K562 (cell line): ENCODE measurements at regions not wholly inside any gene's neighbourhood (a gene's known extent, or its start where the extent isn't known, plus 50 kb on each side); places are given as distances from the start of the nearest gene placed in this dataset.

ENCODE experiments used
- ATAC-seq: fragments of 200-7000 bp; cut with Tn5 transposase; 3 replicates; pipeline ENCODE4 v1.9.1; 2020; ENCODE audit warnings: moderate library complexity
- BruUV-seq: library from RNA; stranded (reverse); fragments of 400-500 nt; replicated peaks from 2 replicates; lab custom pipeline; 2021; lab: Mats Ljungman, UMichigan
- CTCF ChIA-PET: fragments of 300-600 bp; formaldehyde crosslinking; extraction: SDS; loops from one replicate; lab custom pipeline; 2021; ENCODE audit warnings: low intra/inter-chr PET ratio; lab: Yijun Ruan, JAX
- POLR2A ChIA-PET: fragments of 300-600, 350-650 bp; sonication (Branson Sonifier 250); formaldehyde crosslinking; extraction: SDS; loops from one replicate; lab custom pipeline; 2021; ENCODE audit warnings: antibody characterized with exemption, inconsistent platforms; lab: Yijun Ruan, JAX
- DNase-seq, 4 experiments: peaks; one replicate each; pipeline versions ENCODE4 v3.0.0 to v3.0.0-alpha.2; 2011 to 2018; ENCODE audit warnings: low spot score in 3 of 4, mixed read lengths in 3 of 4; ENCODE audit errors: extremely low read depth in 1 of 4
- FAIRE-seq: peaks from 2 replicates; lab custom pipeline; 2011; peaks lifted over from hg19 to GRCh38; lab: Jason Lieb, UNC
- H2AFZ ChIP-seq: 2 replicates; pipeline ENCODE4 v1.6.0; 2011; ENCODE audit warnings: low read depth, low read length, control low read depth, inconsistent platforms
- H3K27ac ChIP-seq: fragments of 200-600 bp; 3 replicates; pipeline ENCODE4 v1.8.0; 2011; ENCODE audit warnings: low read depth, mild to moderate bottlenecking, control low read depth, inconsistent platforms, low read length, moderate library complexity, mixed read lengths; ENCODE audit errors: extremely low read depth
- H3K27me3 ChIP-seq, 2 experiments: fragments of 300-600 bp in 1 of 2; 2 replicates in 1 of 2; 3 replicates in 1 of 2; pipeline versions ENCODE4 v1.6.0 to v1.8.0; 2011; ENCODE audit warnings: inconsistent platforms in 2 of 2, low read length in 2 of 2, mild to moderate bottlenecking in 1 of 2, mixed read lengths in 1 of 2, moderate library complexity in 1 of 2; ENCODE audit not compliant: control insufficient read depth in 2 of 2, insufficient read depth in 2 of 2
- H3K36me3 ChIP-seq: fragments of 300-600 bp; 3 replicates; pipeline ENCODE4 v1.8.0; 2011; ENCODE audit warnings: mild to moderate bottlenecking, low read length, inconsistent platforms; ENCODE audit not compliant: control insufficient read depth, insufficient read depth
- H3K4me1 ChIP-seq, 2 experiments: fragments of 200-600 bp in 1 of 2; replicated peaks in 1 of 2; 2 replicates in 1 of 2; 3 replicates in 1 of 2; pipeline versions ENCODE4 v1.5.1 to v1.8.0; 2011; ENCODE audit warnings: inconsistent platforms in 2 of 2, low read length in 2 of 2, mild to moderate bottlenecking in 1 of 2, mixed read lengths in 1 of 2, moderate library complexity in 1 of 2; ENCODE audit not compliant: control insufficient read depth in 2 of 2, insufficient read depth in 2 of 2
- H3K4me2 ChIP-seq: 2 replicates; pipeline ENCODE4 v1.6.1; 2011; ENCODE audit warnings: low read length, control low read depth, inconsistent platforms, mixed read lengths; ENCODE audit not compliant: insufficient read depth
- H3K4me3 ChIP-seq: fragments of 200-600 bp; sonication (generic), shearing (Covaris generic); 2 replicates; pipeline ENCODE4 v1.5.1; 2016; ENCODE audit warnings: control low read depth, inconsistent platforms
- H3K79me2 ChIP-seq: fragments of 200-600 bp; 3 replicates; pipeline ENCODE4 v1.8.0; 2011; ENCODE audit warnings: low read length, inconsistent platforms; ENCODE audit not compliant: control insufficient read depth, insufficient read depth
- H3K9ac ChIP-seq, 2 experiments: 2 replicates each; pipeline versions ENCODE4 v1.6.0 to v1.6.1; 2011; ENCODE audit warnings: low read depth in 2 of 2, low read length in 2 of 2, control low read depth in 1 of 2, inconsistent platforms in 1 of 2, mild to moderate bottlenecking in 1 of 2, mixed read lengths in 1 of 2; ENCODE audit not compliant: insufficient read depth in 1 of 2
- H3K9me1 ChIP-seq: one replicate; pipeline ENCODE4 v1.6.0; 2011; ENCODE audit warnings: inconsistent platforms, mild to moderate bottlenecking, low read length, moderate library complexity; ENCODE audit not compliant: control insufficient read depth, insufficient read depth
- H3K9me3 ChIP-seq: replicated peaks from 2 replicates; pipeline ENCODE4 v1.5.1; 2011; ENCODE audit warnings: low read depth, low read length, inconsistent platforms; ENCODE audit not compliant: control insufficient read depth, insufficient read depth
- H4K20me1 ChIP-seq: replicated peaks from 2 replicates; pipeline ENCODE4 v1.6.1; 2011; ENCODE audit warnings: low read length, inconsistent platforms, mixed read lengths; ENCODE audit not compliant: control insufficient read depth, insufficient read depth
- ILF3 ChIP-seq: fragments of 450-650 bp; IDR thresholded peaks from 2 replicates; pipeline ENCODE4 v1.6.1; 2018; ENCODE audit warnings: antibody characterized with exemption, mild to moderate bottlenecking, moderate library complexity, borderline replicate concordance
- NR1H2 ChIP-seq: sonication (generic); formaldehyde crosslinking; IDR thresholded peaks from 2 replicates; pipeline ENCODE4 v1.4.0; 2020; ENCODE audit warnings: mild to moderate bottlenecking, missing genetic modification reagents
- RFX5 ChIP-seq: IDR thresholded peaks from 2 replicates; pipeline ENCODE4 v1.6.1; 2011; ENCODE audit warnings: low read depth, mild to moderate bottlenecking, improper control_type of control experiment, low read length
- SMARCB1 ChIP-seq: IDR thresholded peaks from 2 replicates; pipeline ENCODE4 v1.6.1; 2011; ENCODE audit warnings: improper control_type of control experiment, low read depth; ENCODE audit not compliant: insufficient read length
- TRIM28 ChIP-seq: fragments of 450-650 bp; IDR thresholded peaks from 2 replicates; pipeline ENCODE4 v1.6.1; 2017
- XRCC5 ChIP-seq: fragments of 200-400 bp; formaldehyde crosslinking; IDR thresholded peaks from 2 replicates; pipeline ENCODE4 v1.6.1; 2017; ENCODE audit warnings: low read depth, mild to moderate bottlenecking, low read length
- YBX1 ChIP-seq: fragments of 450-650 bp; IDR thresholded peaks from 2 replicates; pipeline ENCODE4 v1.7.1; 2016; ENCODE audit warnings: mild to moderate bottlenecking
- ZNF232 ChIP-seq: sonication (generic); formaldehyde crosslinking; IDR thresholded peaks from 2 replicates; pipeline ENCODE4 v1.8.0; 2022; ENCODE audit warnings: mild to moderate bottlenecking, missing genetic modification reagents
- WGBS: fragments of 100-300 bp; shearing (Covaris generic); methylation state at CpG from one replicate; pipeline ENCODE4 v1.1.6; 2016; ENCODE audit warnings: low coverage, mixed read lengths; ENCODE audit not compliant: insufficient coverage; ENCODE audit errors: missing lambda C conversion rate; 5-methylcytosine and 5-hydroxymethylcytosine counted together
- in situ Hi-C: fragments of 300-500 bp; cut with MboI; formaldehyde crosslinking; loops from 4 replicates; pipeline ENCODE4 v1.15.0; 2018; ENCODE audit warnings: inconsistent platforms, mixed read lengths
- intact Hi-C: fragments of 100-400 bp; cut with micrococcal nuclease; formaldehyde crosslinking; loops from 2 replicates; pipeline ENCODE4 v1.14.2; 2022
- TF ChIP-seq, protein P1 (sequence below): fragments of 200-400 bp; formaldehyde crosslinking; IDR thresholded peaks from 2 replicates; pipeline ENCODE4 v1.6.1; 2017; ENCODE audit warnings: mild to moderate bottlenecking, low read depth, low read length, moderate library complexity
- TF ChIP-seq, protein P2 (sequence below): sonication (generic); formaldehyde crosslinking; IDR thresholded peaks from 2 replicates; pipeline ENCODE4 v1.8.0; 2022; ENCODE audit warnings: mild to moderate bottlenecking, missing genetic modification reagents
- TF ChIP-seq, protein P3 (sequence below): fragments of 250-450 bp; sonication (Bioruptor Pico); IDR thresholded peaks from 2 replicates; pipeline ENCODE4 v1.8.0; 2021; ENCODE audit warnings: moderate library complexity, mild to moderate bottlenecking, inconsistent platforms

DNA sequence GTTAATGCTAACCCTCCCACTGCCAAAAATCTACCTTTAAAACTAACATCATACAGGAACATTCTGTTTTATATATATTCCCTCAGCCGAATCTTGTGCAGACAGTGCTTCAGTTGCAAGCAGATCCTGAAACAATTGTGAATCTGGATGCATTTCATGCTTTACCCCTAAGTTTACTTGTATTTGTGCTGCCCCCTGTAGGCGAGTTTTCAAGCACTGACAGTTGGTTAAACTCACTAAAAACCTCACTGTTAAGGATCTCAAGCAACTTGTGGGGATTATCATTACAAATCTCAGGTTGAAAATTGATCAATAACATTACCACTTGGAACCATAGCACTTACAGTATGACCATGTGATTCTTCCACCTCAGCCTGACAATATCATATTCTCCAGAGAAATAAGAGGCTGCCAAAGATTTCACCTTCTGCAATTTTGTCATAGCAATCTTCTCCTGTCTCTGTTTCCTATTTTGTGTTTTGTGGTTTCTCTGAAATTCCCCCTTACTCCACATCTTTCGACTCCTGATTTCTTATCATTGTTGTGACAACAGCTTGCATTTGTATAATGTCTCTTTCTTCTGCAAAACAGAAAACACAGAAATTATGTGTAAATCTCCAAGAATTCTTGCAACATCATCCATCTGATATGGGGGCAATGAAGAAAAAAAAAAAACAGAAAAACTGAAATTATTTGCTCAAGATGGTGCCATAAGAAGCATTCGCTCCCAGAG lies 354.6 kb upstream of the SETBP1 start:
- ATAC-seq, result no peak
- TF ChIP-seq NR1H2 (CRISPR knock-in tag) (no peak), YBX1 (no peak), XRCC5 (no peak), RFX5 (no peak), TRIM28 (no peak), ILF3 (no peak), SMARCB1 (no peak), ZNF232 (CRISPR knock-in tag) (no peak)
- TF ChIP-seq, protein P1, sequence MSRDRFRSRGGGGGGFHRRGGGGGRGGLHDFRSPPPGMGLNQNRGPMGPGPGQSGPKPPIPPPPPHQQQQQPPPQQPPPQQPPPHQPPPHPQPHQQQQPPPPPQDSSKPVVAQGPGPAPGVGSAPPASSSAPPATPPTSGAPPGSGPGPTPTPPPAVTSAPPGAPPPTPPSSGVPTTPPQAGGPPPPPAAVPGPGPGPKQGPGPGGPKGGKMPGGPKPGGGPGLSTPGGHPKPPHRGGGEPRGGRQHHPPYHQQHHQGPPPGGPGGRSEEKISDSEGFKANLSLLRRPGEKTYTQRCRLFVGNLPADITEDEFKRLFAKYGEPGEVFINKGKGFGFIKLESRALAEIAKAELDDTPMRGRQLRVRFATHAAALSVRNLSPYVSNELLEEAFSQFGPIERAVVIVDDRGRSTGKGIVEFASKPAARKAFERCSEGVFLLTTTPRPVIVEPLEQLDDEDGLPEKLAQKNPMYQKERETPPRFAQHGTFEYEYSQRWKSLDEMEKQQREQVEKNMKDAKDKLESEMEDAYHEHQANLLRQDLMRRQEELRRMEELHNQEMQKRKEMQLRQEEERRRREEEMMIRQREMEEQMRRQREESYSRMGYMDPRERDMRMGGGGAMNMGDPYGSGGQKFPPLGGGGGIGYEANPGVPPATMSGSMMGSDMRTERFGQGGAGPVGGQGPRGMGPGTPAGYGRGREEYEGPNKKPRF, result no peak
- TF ChIP-seq, protein P2, sequence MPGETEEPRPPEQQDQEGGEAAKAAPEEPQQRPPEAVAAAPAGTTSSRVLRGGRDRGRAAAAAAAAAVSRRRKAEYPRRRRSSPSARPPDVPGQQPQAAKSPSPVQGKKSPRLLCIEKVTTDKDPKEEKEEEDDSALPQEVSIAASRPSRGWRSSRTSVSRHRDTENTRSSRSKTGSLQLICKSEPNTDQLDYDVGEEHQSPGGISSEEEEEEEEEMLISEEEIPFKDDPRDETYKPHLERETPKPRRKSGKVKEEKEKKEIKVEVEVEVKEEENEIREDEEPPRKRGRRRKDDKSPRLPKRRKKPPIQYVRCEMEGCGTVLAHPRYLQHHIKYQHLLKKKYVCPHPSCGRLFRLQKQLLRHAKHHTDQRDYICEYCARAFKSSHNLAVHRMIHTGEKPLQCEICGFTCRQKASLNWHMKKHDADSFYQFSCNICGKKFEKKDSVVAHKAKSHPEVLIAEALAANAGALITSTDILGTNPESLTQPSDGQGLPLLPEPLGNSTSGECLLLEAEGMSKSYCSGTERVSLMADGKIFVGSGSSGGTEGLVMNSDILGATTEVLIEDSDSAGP (CRISPR knock-in tag), result no peak
- TF ChIP-seq, protein P3, sequence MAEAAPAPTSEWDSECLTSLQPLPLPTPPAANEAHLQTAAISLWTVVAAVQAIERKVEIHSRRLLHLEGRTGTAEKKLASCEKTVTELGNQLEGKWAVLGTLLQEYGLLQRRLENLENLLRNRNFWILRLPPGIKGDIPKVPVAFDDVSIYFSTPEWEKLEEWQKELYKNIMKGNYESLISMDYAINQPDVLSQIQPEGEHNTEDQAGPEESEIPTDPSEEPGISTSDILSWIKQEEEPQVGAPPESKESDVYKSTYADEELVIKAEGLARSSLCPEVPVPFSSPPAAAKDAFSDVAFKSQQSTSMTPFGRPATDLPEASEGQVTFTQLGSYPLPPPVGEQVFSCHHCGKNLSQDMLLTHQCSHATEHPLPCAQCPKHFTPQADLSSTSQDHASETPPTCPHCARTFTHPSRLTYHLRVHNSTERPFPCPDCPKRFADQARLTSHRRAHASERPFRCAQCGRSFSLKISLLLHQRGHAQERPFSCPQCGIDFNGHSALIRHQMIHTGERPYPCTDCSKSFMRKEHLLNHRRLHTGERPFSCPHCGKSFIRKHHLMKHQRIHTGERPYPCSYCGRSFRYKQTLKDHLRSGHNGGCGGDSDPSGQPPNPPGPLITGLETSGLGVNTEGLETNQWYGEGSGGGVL (CRISPR knock-in tag), result no peak
- Histone ChIP-seq H3K27ac (no peak overlapping the region), H3K9ac (no peak overlapping the region), H3K27me3 (no peaks in the 10 kb centered on the region), H3K36me3 (no peaks in the 10 kb centered on the region), H4K20me1 (no peaks in the 10 kb centered on the region), H3K4me2 (no peak overlapping the region), H2AFZ (no peak overlapping the region), H3K9me1 (no peaks in the 10 kb centered on the region), H3K4me3 (no peak overlapping the region), H3K9me3 (no peaks in the 10 kb centered on the region), H3K4me1 (no peaks in the 10 kb centered on the region), H3K79me2 (no peaks in the 10 kb centered on the region)
- ChIA-PET CTCF (no interaction called here), POLR2A (no interaction called here)
- in situ Hi-C loops, result no loop called here
- BruUV-seq, result no TSS peak
- 2% methylated on average over 4 of the region's 4 CpGs for WGBS
- FAIRE-seq, result no peak
- intact Hi-C loops, result no loop called here
- DNase-seq, result peak in 3 of 4 experiments; percentile 1 to 3 (median 2)
